Sigmoid colon (tissue), 4 donors: ENCODE measurements at regions not wholly inside any gene's neighbourhood (a gene's known extent, or its start where the extent isn't known, plus 50 kb on each side); places are given as distances from the start of the nearest gene placed in this dataset.

Experiments used
- CTCF ChIP-seq, 4 experiments: fragments of 450-650 bp in 3 of 4; fragments of 200-600 bp in 1 of 4; IDR thresholded peaks; one replicate each; pipeline ENCODE4 v1.5.1; 2016 to 2019; ENCODE audit warnings: antibody characterized with exemption in 4 of 4, mild to moderate bottlenecking in 3 of 4, moderate library complexity in 2 of 4
- POLR2A ChIP-seq, 2 donors: fragments of 450-650 bp; IDR thresholded peaks; one replicate each; pipeline ENCODE4 v1.6.1; 2016; ENCODE audit warnings: antibody characterized with exemption in 2 of 2, mild to moderate bottlenecking in 2 of 2, moderate library complexity in 2 of 2
- POLR2AphosphoS5 ChIP-seq, 4 donors: sonication (generic); formaldehyde crosslinking; IDR thresholded peaks; one replicate each; pipeline ENCODE4 v1.6.1; 2017; ENCODE audit warnings: antibody characterized with exemption in 4 of 4

GRCh38 chr9:85414390-85414789 is 327.4 kb downstream of the AGTPBP1 start:
- TF ChIP-seq POLR2A (IDR thresholded peaks at IDR 0.05) (no peak), CTCF (IDR thresholded peaks at IDR 0.05) (no peak), POLR2AphosphoS5 (IDR thresholded peaks at IDR 0.05) (no peak)
